GM12864 (cell line): ENCODE measurements at regions not wholly inside any gene's neighbourhood (a gene's known extent, or its start where the extent isn't known, plus 50 kb on each side); places are given as distances from the start of the nearest gene placed in this dataset.

Source experiments
- DNase-seq: peaks from one replicate; pipeline ENCODE4 v3.0.0-alpha.2; 2011; ENCODE audit warnings: low read depth
- H3K4me3 ChIP-seq: 2 replicates; pipeline ENCODE4 v1.5.1; 2011; ENCODE audit warnings: mild to moderate bottlenecking, low read depth, low read length, control low read depth
- CTCF ChIP-seq: IDR thresholded peaks from 2 replicates; pipeline ENCODE4 v1.5.1; 2011; ENCODE audit warnings: low read depth, mild to moderate bottlenecking, moderate library complexity, low read length, control low read depth, inconsistent platforms; ENCODE audit errors: missing control alignments

DNA sequence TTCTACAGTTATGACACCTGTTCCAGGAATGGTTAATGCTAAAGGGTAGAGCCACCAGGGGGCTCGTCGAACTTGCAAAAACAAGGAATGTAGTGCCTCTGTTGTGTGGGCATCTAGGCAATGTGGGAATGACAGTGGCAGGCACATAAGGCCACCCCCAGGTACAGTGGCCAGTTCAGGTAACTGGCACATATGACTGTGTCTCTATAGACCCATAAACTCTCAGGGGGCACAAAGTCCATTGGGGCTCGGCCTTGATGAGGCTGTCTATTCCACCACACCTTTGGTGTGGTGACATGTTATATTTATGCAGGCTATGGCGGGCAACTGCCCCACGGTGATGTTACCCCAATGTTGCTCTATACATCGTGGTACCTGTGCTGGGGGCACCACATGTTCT lies 59.6 kb upstream of the FAM120A start:
- DNase-seq, result no peak
- no peak for TF ChIP-seq CTCF
- H3K4me3 ChIP-seq, result no peak overlapping the region

DNA sequence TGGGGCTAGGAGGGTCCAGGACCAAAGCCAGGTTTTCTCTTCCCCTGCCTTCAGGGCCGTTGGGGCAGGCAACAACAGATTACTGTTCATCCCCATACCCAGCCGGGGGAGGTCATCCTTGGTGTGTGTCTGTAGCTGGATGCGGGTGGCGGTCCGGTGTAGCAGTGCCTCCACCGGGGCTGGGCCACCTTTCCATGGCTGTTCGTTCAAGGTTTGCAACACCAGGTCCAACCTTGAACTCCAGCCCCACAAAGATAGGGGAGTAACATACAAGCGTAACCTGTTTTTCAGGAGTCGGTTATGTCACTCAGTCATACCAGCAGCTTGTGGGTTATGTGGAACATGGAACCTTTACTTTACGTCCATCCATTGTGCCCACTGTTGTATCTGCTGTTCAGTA lies 58.5 kb upstream of the FAM120A start:
- no peak overlapping the region for H3K4me3 ChIP-seq
- TF ChIP-seq CTCF, result no peak
- no peak for DNase-seq
